Mammary epithelial cell (primary cell): ENCODE measurements at regions not wholly inside any gene's neighbourhood (a gene's known extent, or its start where the extent isn't known, plus 50 kb on each side); places are given as distances from the start of the nearest gene placed in this dataset.

Experiments used
- EZH2 ChIP-seq: IDR thresholded peaks from 2 replicates; pipeline ENCODE4 v1.6.1; 2012; ENCODE audit warnings: low read length, inconsistent platforms, borderline replicate concordance
- TF ChIP-seq, protein P1 (sequence below), 2 donors: IDR thresholded peaks in 1 of 2; conservative IDR thresholded peaks in 1 of 2; 2 replicates each; pipeline ENCODE4 v1.5.1; 2011 to 2012; ENCODE audit warnings: inconsistent platforms in 2 of 2, low read length in 2 of 2, mild to moderate bottlenecking in 2 of 2, control low read depth in 1 of 2, low read depth in 1 of 2; ENCODE audit not compliant: insufficient read depth in 1 of 2; ENCODE audit errors: extremely low read depth in 1 of 2

DNA sequence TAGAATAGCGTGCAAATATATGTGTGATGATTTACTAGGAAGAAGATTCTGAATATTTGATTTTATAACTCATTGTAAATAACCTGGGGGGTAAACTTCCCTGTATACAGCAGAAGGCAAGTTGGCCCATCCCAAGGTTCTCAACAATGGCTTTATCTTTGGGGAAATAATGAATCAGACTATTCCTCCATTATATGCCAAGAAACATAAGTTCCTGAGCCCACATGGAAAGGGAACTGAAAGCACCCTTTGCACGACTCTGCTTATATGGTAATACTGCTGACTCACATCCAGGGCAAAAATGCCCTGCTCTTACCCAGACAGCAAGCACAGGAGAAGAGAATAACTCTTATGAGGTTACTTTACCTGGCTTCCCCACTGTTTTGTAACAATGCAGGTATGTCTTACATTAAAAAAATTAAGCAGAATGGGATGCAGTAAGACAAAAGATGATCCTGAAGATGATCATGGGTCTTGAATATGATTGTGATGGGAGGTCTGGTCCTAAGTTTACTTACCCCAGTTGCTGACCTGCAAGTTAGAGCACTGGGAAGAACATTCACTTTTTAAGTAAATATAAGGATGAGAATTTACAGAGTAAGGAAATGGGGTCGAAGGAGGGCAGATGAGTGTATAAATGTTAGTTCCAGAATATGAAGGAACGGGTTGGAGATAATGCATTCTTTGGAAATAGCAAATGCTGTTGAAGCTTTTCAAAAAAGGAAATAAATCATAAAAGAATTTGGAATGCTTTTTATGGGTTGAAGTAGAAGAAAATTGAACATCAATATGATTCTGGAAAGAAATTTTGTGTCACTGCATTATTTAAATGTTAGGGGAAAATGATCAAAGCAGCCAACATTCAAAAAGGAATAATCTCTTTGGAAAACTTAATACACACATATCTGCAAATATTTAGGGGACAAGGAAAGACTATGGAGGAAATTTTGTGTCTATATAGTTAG is 428.4 kb upstream of the MPDZ start:
- TF ChIP-seq, protein P1, sequence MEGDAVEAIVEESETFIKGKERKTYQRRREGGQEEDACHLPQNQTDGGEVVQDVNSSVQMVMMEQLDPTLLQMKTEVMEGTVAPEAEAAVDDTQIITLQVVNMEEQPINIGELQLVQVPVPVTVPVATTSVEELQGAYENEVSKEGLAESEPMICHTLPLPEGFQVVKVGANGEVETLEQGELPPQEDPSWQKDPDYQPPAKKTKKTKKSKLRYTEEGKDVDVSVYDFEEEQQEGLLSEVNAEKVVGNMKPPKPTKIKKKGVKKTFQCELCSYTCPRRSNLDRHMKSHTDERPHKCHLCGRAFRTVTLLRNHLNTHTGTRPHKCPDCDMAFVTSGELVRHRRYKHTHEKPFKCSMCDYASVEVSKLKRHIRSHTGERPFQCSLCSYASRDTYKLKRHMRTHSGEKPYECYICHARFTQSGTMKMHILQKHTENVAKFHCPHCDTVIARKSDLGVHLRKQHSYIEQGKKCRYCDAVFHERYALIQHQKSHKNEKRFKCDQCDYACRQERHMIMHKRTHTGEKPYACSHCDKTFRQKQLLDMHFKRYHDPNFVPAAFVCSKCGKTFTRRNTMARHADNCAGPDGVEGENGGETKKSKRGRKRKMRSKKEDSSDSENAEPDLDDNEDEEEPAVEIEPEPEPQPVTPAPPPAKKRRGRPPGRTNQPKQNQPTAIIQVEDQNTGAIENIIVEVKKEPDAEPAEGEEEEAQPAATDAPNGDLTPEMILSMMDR (conservative IDR thresholded peaks at IDR 0.05 in 1 of 2, IDR thresholded peaks at IDR 0.05 in 1 of 2; ENCODE audit: extremely low read depth in 1 of 2, insufficient read depth in 1 of 2, low read depth in 1 of 2, low read length in 2 of 2), result no peak
- no peak for TF ChIP-seq EZH2
